HG02870 (cell line): ENCODE measurements at regions not wholly inside any gene's neighbourhood (a gene's known extent, or its start where the extent isn't known, plus 50 kb on each side); places are given as distances from the start of the nearest gene placed in this dataset.
"Not testable (repeated sequence)": the region's sequence is repeated elsewhere in the genome, so short reads cannot be mapped to it uniquely, and the experiment has no call there.

ENCODE experiments used
- ATAC-seq: cut with Tn5 transposase; IDR thresholded peaks from one replicate; pipeline ENCODE4 v1.9.1; 2021; ENCODE audit warnings: mild to moderate bottlenecking, moderate library complexity; ENCODE audit not compliant: unreplicated experiment

- no peak for ATAC-seq
Measured at GRCh38 chr9:26513730-26514129, 378.9 kb downstream of the CAAP1 start.

GRCh38 chr9:26510137-26510536 is 382.5 kb downstream of the CAAP1 start:
- ATAC-seq: no peak

- ATAC-seq: no peak
Measured at GRCh38 chr9:26508897-26509296, 383.7 kb downstream of the CAAP1 start.

GRCh38 chr9:26504057-26504456 is 388.5 kb downstream of the CAAP1 start:
- no peak for ATAC-seq

GRCh38 chr9:26502311-26502710 is 390.3 kb downstream of the CAAP1 start:
- no peak for ATAC-seq

GRCh38 chr9:26500471-26500870 is 392.1 kb downstream of the CAAP1 start:
- ATAC-seq: no peak

DNA sequence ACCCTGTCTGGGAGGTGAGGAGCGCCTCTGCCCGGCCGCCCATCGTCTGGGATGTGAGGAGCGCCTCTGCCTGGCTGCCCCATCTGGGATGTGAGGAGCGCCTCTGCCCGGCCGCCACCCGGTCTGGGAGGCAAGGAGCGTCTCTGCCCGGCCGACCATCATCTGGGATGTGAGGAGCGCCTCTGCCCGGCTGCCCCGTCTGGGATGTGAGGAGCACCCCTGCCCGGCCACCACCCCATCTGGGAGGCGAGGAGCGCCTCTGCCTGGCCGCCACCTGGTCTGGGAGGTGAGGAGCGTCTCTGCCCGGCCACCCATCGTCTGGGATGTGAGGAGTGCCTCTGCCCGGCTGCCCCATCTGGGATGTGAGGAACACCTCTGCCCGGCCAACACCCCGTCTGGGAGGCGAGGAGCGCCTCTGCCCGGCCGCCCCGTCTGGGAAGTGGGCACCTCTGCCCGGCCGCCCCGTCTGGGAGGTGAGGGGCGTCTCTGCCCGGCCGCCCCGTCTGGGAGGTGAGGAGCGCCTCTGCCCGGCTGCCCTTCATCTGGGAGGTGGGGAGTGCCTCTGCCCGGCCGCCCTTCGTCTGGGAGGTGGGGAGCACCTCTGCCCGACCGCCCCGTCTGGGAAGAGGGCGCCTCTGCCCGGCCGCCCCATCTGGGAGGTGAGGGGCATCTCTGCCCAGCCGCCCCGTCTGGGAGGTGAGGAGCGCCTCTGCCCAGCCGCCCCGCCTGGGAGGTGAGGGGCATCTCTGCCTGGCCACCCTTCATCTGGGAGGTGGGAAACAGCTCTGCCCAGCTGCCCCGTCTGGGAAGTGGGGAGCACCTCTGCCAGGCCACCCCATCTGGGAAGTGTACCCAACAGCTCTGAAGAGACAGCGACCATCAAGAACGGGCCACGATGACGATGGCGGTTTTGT is 399.7 kb downstream of the CAAP1 start:
- ATAC-seq: not testable (repeated sequence)

DNA sequence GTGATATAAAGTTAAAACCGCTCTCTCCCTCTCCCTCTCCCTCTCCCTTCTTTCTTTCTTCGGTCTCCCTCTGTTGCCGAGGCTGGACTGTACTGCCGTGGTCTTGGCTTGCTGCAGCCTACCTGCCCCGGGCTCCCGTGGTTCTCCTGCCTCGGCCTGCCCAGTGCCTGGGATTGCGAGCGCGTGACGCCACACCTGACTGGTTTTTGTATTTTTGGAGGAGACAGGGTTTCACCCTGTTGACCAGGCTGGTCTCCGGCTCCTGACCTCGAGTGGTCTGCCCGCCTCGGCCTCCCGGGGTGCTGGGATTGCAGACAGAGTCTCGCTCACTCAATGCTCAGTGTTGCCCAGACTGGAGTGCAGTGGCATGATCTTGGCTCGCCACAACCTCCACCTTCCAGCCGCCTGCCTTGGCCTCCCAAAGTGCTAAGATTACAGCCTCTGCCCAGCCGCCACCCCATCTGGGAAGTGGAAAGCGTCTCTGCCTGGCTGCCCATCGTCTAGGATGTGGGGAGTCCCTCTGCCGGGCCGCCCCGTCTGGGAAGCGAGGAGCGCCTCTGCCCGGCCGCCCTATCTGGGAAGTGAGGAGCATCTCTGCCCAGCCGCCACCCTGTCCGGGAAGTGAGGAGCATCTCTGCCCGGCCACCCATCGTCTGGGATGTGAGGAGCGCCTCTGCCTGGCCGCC is 400.5 kb downstream of the CAAP1 start:
- not testable (repeated sequence) for ATAC-seq

DNA sequence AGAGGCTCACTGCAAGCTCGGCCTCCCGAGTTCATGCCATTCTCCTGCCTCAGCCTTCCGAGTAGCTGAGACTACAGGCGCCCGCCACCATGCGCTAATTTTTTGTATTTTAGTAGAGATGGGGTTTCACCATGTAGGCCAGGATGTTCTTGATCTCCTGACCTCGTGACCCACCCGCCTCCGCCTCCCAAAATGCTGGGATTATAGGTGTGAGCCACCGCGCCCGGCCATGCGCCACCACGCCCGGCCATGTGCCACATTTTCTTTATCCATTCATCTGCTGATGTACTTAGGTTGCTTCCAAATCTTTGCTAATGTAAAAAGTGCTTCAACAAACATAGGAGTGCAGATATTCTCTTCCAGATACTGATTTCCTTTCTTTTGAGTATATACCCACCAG is 408.6 kb downstream of the CAAP1 start:
- no peak for ATAC-seq

- ATAC-seq: no peak
Measured at GRCh38 chr9:26477963-26478362, 414.6 kb downstream of the CAAP1 start.

DNA sequence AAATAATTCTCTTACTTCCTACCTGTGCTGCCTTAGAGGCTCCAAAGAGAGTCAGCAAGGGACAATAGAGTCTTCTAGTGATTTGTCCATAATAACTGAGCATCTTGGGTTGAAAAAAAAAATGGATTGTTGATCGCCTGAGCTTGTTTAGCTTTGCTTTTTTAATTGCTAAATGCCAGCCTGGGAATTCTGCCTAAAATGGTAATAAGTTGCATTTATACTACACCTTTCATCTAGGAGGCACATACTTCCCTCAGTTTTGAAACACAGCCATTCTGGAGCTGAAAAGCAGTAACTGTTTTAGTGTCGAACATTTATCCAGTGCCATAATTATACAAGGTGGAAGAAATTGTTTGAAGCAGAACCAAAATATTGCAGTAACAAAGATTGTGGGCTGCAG is 421.3 kb downstream of the CAAP1 start:
- no peak for ATAC-seq

DNA sequence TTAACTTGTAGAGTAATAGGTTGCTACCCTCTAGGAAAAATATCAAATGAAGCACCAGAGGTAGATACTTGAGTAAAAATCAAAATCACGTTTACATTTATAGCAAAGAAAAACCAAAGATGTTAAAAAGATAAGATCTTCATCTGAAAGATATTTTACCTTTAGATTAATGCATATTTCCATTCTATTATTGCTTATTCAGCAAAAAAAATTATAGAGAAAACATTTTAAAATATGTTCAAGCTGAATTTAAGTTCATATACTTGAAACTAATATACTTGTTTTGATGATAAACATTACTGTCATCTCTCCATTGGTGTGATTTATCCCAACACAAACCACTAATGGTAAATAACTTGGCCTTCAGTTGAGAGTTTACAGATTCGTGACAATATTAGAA is 422.3 kb downstream of the CAAP1 start:
- no peak for ATAC-seq

- ATAC-seq: no peak
Measured at GRCh38 chr9:26463837-26464236, 428.8 kb downstream of the CAAP1 start.

DNA sequence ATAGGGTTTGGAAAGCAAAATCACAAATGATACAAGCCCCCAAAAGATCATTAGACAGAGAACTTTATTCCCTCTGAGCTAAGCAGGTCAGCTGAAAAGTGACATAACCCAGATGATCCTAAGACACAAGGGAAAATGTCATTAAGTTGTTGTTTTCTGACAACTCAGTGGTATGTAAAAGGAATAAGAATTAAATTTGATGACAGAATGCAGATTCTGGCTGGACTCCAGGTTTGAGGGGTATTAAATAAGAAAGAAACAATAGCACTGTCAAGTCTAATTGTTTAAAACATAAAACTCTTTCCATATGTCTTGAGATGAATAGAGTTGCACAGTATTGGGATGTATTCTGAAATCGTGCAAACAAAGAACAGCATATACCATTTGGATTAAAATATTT is 429.9 kb downstream of the CAAP1 start:
- ATAC-seq: no peak

DNA sequence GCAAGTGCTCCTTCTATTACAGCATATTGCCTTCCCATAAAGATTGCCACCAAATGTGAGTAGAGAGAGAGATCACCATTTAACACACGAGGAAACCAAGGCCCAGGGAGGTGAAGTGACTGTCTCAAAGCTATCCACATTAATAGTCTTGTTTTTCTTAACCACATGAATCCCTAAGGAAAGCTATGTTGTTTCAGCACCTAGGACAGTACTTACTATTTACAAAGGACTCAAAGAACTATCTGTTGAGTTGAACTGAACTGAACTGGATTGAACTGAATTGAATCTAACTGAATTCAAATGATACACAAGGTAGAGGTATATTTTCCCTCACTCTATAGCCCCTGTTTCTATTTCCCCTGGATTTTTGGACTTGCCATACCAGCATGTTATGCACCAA is 430.4 kb downstream of the CAAP1 start:
- no peak for ATAC-seq

GRCh38 chr9:26460624-26461023 is 432.0 kb downstream of the CAAP1 start:
- no peak for ATAC-seq

- no peak for ATAC-seq
Measured at GRCh38 chr9:26459959-26460358, 432.6 kb downstream of the CAAP1 start.

DNA sequence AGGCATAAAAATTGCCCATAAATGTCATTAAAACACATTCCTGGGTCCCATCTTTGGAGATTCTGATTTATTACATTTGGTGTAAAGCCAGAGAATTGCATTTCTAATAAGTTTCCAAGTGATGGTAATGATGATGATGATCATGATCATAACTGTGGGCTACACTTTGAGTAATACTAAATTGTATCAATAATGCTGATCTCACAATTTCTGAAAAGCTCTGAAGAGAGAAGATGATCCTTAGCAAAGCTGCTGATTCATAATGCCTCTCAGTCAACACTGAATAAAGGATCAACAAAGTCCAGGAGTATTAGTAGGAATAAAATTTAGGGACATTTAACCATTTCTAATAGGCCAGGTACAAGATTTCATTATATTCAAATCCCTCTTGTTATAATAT is 434.5 kb downstream of the CAAP1 start:
- ATAC-seq: no peak

- no peak for ATAC-seq
Measured at GRCh38 chr9:26457151-26457550, 435.5 kb downstream of the CAAP1 start.

GRCh38 chr9:26439061-26439624 is 453.5 kb downstream of the CAAP1 start:
- no peak for ATAC-seq

DNA sequence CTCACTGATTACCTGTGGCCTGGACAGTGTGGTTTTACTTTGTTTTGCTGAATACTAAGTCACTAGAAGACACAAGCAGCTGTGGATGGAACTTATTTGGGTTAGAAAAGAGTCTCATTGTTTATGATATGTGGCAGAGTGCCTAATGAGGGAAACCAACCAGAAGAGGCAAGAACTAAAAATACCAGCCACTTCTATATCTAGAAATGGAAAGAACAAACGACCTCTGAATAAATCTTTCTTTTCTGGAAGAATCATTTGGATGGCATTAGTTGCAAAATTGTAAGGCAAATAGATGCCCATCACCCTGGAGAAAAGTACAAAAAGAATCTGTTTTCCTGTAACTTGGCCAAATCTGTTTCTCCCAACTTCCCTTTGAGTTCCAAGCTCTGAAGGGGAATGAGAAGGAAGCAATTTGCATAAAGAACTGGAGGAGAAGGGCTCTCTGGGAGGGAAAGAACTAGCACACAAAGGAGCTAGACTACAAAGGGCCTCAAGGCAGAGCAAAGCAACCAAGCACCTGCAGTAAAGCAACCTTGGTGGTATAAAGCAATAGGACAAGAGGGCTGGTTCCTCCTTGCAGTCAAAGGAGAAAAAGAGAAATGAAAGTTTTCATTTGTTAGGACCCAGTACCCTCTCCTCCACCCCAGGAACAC is 455.4 kb downstream of the CAAP1 start:
- ATAC-seq: no peak
